Gastrocnemius medialis (tissue), 4 donors: ENCODE measurements at regions not wholly inside any gene's neighbourhood (a gene's known extent, or its start where the extent isn't known, plus 50 kb on each side); places are given as distances from the start of the nearest gene placed in this dataset.

Experiments
- ATAC-seq, 2 donors: fragments of 150-250 bp; one replicate each; pipeline ENCODE4 v1.9.1; 2016
- DNase-seq, 2 donors: peaks; one replicate each; pipeline ENCODE4 v3.0.0-alpha.2; 2019
- H3K27ac ChIP-seq, 4 donors: fragments of 200-600 bp; sonication (generic); 1 replicate in 1 of 4; 2 replicates in 3 of 4; pipeline ENCODE4 v1.5.1; 2016 to 2018; ENCODE audit warnings: mild to moderate bottlenecking in 2 of 4, moderate library complexity in 1 of 4
- H3K27me3 ChIP-seq, 3 donors: fragments of 200-600 bp; sonication (generic) in 2 of 3; 1 replicate in 1 of 3; 2 replicates in 2 of 3; pipeline versions ENCODE4 v1.5.1 to v1.6.0; 2016 to 2019; ENCODE audit warnings: mild to moderate bottlenecking in 1 of 3, moderate library complexity in 1 of 3
- H3K36me3 ChIP-seq, 2 donors: fragments of 200-600 bp; sonication (generic) in 1 of 2; one replicate each; pipeline ENCODE4 v1.5.1; 2017 to 2018
- H3K4me1 ChIP-seq, 2 donors: fragments of 200-600 bp; sonication (generic) in 1 of 2; one replicate each; pipeline ENCODE4 v1.5.1; 2016 to 2017; ENCODE audit warnings: mild to moderate bottlenecking in 2 of 2
- H3K4me3 ChIP-seq, 4 donors: fragments of 200-600 bp; sonication (generic) in 3 of 4; 1 replicate in 1 of 4; 2 replicates in 3 of 4; pipeline ENCODE4 v1.5.1; 2016 to 2019; ENCODE audit warnings: mild to moderate bottlenecking in 2 of 4
- H3K9me3 ChIP-seq, 3 donors: fragments of 200-600 bp; sonication (generic) in 2 of 3; 1 replicate in 1 of 3; 2 replicates in 2 of 3; pipeline ENCODE4 v1.5.1; 2016 to 2019
- CTCF ChIP-seq, 5 experiments: fragments of 450-650 bp in 3 of 5; fragments of 200-600 bp in 2 of 5; sonication (generic) in 2 of 5; IDR thresholded peaks in 4 of 5; conservative IDR thresholded peaks in 1 of 5; 1 replicate in 4 of 5; 2 replicates in 1 of 5; pipeline ENCODE4 v1.5.1; 2016 to 2019; ENCODE audit warnings: antibody characterized with exemption in 5 of 5, mild to moderate bottlenecking in 3 of 5, moderate library complexity in 3 of 5
- POLR2A ChIP-seq, 2 donors: fragments of 450-650 bp; IDR thresholded peaks; one replicate each; pipeline ENCODE4 v1.6.1; 2017; ENCODE audit warnings: antibody characterized with exemption in 2 of 2, mild to moderate bottlenecking in 2 of 2, moderate library complexity in 2 of 2
- in situ Hi-C, 4 donors: fragments of 200-750 bp; cut with MboI; loops; one replicate each; pipeline versions ENCODE4 v1.15.0 to v1.8.0; 2017; ENCODE audit warnings: low sequenced_read_pairs in 4 of 4
- intact Hi-C: fragments of 100-400 bp; cut with DNase I; formaldehyde crosslinking; loops from one replicate; pipeline ENCODE4 v1.15.1; 2023; ENCODE audit warnings: low total_unique reads

GRCh38 chr12:83613586-83614110 lies 926.9 kb downstream of the TMTC2 start:
- intact Hi-C loops, result no loop called here
- Histone ChIP-seq H3K27me3 (no peaks in the 10 kb centered on the region), H3K9me3 (no peaks in the 10 kb centered on the region), H3K4me3 (no peak overlapping the region), H3K36me3 (no peaks in the 10 kb centered on the region), H3K27ac (no peak overlapping the region), H3K4me1 (no peaks in the 10 kb centered on the region)
- no peak for ATAC-seq
- no peak for TF ChIP-seq POLR2A (IDR thresholded peaks at IDR 0.05)
- TF ChIP-seq CTCF (IDR thresholded peaks at IDR 0.05 in 4 of 5, conservative IDR thresholded peaks at IDR 0.05 in 1 of 5), result no peak
- no peak for DNase-seq
- in situ Hi-C loops, result no loop called here

- Histone ChIP-seq H3K27ac (no peak overlapping the region), H3K27me3 (no peaks in the 10 kb centered on the region), H3K9me3 (peaks cover 0 to 3% (median 0%) of the 10 kb centered on the region in 3 donors), H3K36me3 (no peaks in the 10 kb centered on the region), H3K4me3 (no peak overlapping the region), H3K4me1 (no peaks in the 10 kb centered on the region)
- in situ Hi-C loops (no loop called here), intact Hi-C loops (no loop called here)
- no peak for ATAC-seq
- no peak for DNase-seq
- TF ChIP-seq POLR2A (IDR thresholded peaks at IDR 0.05), result no peak
- TF ChIP-seq CTCF (IDR thresholded peaks at IDR 0.05 in 4 of 5, conservative IDR thresholded peaks at IDR 0.05 in 1 of 5), result no peak
Measured at GRCh38 chr12:83603106-83603505, 916.4 kb downstream of the TMTC2 start.

GRCh38 chr12:83575326-83575725 lies 888.6 kb downstream of the TMTC2 start:
- Histone ChIP-seq H3K27ac (no peak overlapping the region), H3K4me1 (no peaks in the 10 kb centered on the region), H3K27me3 (no peaks in the 10 kb centered on the region), H3K9me3 (no peaks in the 10 kb centered on the region), H3K4me3 (no peak overlapping the region), H3K36me3 (no peaks in the 10 kb centered on the region)
- TF ChIP-seq POLR2A (IDR thresholded peaks at IDR 0.05) (no peak), CTCF (IDR thresholded peaks at IDR 0.05 in 4 of 5, conservative IDR thresholded peaks at IDR 0.05 in 1 of 5) (no peak)
- DNase-seq (no peak), ATAC-seq (no peak)
- in situ Hi-C loops, result no loop called here
- intact Hi-C loops, result no loop called here

- DNase-seq, result no peak
- Histone ChIP-seq H3K27me3 (no peaks in the 10 kb centered on the region), H3K27ac (no peak overlapping the region), H3K36me3 (no peaks in the 10 kb centered on the region), H3K4me3 (no peak overlapping the region), H3K9me3 (no peaks in the 10 kb centered on the region), H3K4me1 (no peaks in the 10 kb centered on the region)
- ATAC-seq, result no peak
- TF ChIP-seq CTCF (IDR thresholded peaks at IDR 0.05 in 4 of 5, conservative IDR thresholded peaks at IDR 0.05 in 1 of 5) (no peak), POLR2A (IDR thresholded peaks at IDR 0.05) (no peak)
- intact Hi-C loops, result no loop called here
- in situ Hi-C loops, result no loop called here
Measured at GRCh38 chr12:83574142-83574541, 887.4 kb downstream of the TMTC2 start.

GRCh38 chr12:83573671-83574070 lies 887.0 kb downstream of the TMTC2 start:
- DNase-seq (peak; percentile 3 to 30), ATAC-seq (peak in 1 of 2 donors; percentile 51)
- in situ Hi-C loops, result no loop called here
- no peak for TF ChIP-seq POLR2A (IDR thresholded peaks at IDR 0.05)
- TF ChIP-seq CTCF (IDR thresholded peaks at IDR 0.05 in 4 of 5, conservative IDR thresholded peaks at IDR 0.05 in 1 of 5), result no peak
- intact Hi-C loops, result no loop called here
- Histone ChIP-seq H3K36me3 (no peaks in the 10 kb centered on the region), H3K9me3 (no peaks in the 10 kb centered on the region), H3K27me3 (no peaks in the 10 kb centered on the region), H3K4me3 (no peak overlapping the region), H3K27ac (no peak overlapping the region), H3K4me1 (no peaks in the 10 kb centered on the region)
